ENCODE measurements at regions not wholly inside any gene's neighbourhood (a gene's known extent, or its start where the extent isn't known, plus 50 kb on each side); places are given as distances from the start of the nearest gene placed in this dataset.

DNA sequence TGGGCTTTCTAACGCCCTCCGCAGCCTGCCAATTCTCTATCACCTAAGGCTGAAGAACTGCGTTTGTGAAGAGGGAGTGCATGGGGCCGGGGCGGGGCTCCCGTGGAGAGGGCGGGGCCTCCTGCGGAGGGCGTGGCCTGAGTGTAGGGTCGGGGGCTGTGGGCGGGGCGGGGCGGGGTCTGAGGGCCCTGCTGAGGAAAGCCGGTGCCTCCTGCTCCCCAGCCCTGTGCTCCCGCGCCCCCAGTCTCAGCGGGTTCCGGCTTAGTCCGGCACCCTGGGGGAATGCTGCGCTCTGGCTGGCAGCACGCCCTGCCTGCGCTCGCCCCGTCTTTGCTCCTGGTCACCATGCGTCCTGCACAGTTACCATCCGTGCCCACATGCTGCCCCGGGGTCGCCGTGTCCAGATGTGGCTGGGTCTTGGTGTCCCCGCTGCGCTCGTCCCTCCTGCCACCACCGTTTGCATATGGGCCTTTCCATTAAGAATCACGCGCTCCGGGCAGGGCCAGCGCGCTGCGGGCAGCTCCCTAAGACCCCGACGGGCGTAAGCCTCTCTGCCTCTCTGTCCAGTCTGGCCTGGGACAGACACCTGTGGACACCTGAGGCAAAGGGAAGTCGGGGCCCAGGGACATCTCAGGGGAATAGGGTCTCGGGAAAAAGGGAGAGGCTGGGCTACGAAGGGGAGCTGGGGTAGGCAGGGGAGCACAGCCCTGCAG is 144.0 kb upstream of the RET start:
- no peak overlapping the region for H3K4me3 ChIP-seq (ENCODE audit: low read depth, low read length)
- DNase-seq (ENCODE audit: low read depth): no peak
- TF ChIP-seq CTCF (IDR thresholded peaks at IDR 0.05; ENCODE audit: control insufficient read depth, extremely low read depth, insufficient read depth): no peak

- TF ChIP-seq CTCF (IDR thresholded peaks at IDR 0.05; ENCODE audit: control insufficient read depth, extremely low read depth, insufficient read depth): no peak
- DNase-seq (ENCODE audit: low read depth): no peak
- no peak overlapping the region for H3K4me3 ChIP-seq (ENCODE audit: low read depth, low read length)
Measured at GRCh38 chr10:42933448-42934340, 143.2 kb upstream of the RET start.

DNA sequence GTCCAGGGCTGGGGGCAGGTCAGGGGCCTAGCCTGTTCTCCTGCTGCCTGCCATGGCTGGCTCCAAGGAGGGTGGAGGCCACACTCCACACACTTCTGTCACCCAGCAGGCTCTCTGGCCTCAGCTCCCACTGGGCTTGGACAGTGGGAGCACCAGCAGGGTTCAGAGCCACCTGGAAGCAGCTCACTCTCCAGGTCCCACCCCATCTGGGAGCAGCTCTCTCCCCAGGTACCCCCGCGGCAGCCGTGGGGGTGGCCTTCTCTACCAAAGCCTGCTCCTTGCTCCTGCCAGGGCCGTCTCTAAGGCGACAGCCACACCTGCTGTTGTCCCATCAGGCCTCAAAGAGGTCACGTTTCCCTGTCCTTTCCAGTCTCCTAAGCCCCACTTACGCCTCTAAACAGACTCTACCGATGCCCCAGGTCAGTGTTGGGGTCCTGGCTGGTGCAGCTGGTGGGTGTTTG is 142.5 kb upstream of the RET start:
- TF ChIP-seq CTCF (IDR thresholded peaks at IDR 0.05; ENCODE audit: control insufficient read depth, extremely low read depth, insufficient read depth): no peak
- H3K4me3 ChIP-seq (ENCODE audit: low read depth, low read length): no peak overlapping the region
- no peak for DNase-seq (ENCODE audit: low read depth)

GRCh38 chr10:42934842-42935241 is 142.0 kb upstream of the RET start:
- no peak for DNase-seq (ENCODE audit: low read depth)
- TF ChIP-seq CTCF (IDR thresholded peaks at IDR 0.05; ENCODE audit: control insufficient read depth, extremely low read depth, insufficient read depth): no peak
- no peak overlapping the region for H3K4me3 ChIP-seq (ENCODE audit: low read depth, low read length)

DNA sequence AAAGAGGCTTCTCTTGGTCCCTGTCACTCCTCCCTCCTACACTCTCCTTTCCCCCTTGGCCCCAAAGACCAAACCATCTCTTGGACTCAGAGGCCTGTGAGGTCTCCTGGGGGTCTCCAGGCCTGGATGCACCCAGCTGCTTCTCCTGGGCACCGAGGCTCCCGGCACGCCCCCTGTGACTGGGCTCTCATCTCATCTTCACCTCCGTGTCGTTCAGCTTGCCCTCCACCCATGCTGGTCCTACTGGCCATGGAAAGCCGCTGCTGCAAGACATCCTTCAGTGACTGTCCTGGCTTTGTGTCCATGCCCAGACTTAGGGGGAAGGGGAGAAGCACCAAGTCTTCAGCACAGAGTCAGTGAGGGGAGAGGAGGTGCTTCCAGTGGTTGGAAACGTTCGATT is 141.4 kb upstream of the RET start:
- no peak overlapping the region for H3K4me3 ChIP-seq (ENCODE audit: low read depth, low read length)
- no peak for TF ChIP-seq CTCF (IDR thresholded peaks at IDR 0.05; ENCODE audit: control insufficient read depth, extremely low read depth, insufficient read depth)
- DNase-seq (ENCODE audit: low read depth): no peak

GRCh38 chr10:42936580-42936979 is 140.3 kb upstream of the RET start:
- no peak for TF ChIP-seq CTCF (IDR thresholded peaks at IDR 0.05; ENCODE audit: control insufficient read depth, extremely low read depth, insufficient read depth)
- no peak overlapping the region for H3K4me3 ChIP-seq (ENCODE audit: low read depth, low read length)
- no peak for DNase-seq (ENCODE audit: low read depth)

All from LNCaP clone FGC (cell line).